GM21526 (cell line): ENCODE measurements at regions not wholly inside any gene's neighbourhood (a gene's known extent, or its start where the extent isn't known, plus 50 kb on each side); places are given as distances from the start of the nearest gene placed in this dataset.
A peak's percentile ranks its signal among the peaks of the same experiment; 100 is the strongest.
"Not testable (repeated sequence)": the region's sequence is repeated elsewhere in the genome, so short reads cannot be mapped to it uniquely, and the experiment has no call there.

Experiments used
- ATAC-seq: cut with Tn5 transposase; IDR thresholded peaks from one replicate; pipeline ENCODE4 v1.9.1; 2021; ENCODE audit warnings: moderate library complexity; ENCODE audit not compliant: unreplicated experiment, low FRiP score

DNA sequence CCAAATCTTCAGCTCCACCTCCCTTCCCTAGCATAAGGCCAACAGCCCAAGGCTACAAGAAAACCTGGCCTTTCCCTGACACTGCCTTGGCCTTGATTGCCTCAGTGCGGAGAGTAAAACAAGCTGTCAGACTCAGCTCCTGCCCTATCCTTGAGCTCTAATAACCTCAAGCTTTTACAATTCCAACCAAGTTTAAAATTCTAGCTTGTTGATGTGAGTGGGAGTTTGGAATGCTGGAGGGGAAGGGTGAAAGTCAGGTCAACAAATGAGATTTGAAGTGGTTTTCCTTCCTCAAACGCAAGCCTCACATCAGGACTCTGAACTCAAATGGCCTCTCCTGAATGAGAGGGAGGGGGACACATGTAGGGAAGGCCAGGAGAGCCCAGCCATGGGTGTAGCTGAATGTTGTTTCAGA, 197.0 kb upstream of the VLDLR start:
- no peak for ATAC-seq

DNA sequence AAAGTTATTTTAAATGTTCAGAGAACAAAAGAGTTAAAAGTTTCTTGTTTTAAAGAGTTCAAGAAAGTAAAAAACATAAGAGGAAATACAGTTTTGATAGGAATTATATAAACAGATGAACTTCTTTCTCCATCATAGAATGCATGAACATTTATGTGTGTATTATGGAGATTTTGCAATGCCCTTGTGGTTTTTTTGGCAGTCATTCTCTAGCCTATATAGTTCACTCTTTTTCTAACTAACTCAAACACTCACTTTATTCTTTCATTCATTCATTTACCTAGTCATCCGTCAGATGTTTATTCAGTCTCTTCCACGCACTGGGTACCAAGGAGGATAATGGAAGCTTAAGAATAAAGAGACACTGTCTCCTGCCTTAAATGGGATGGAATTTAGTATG, 195.9 kb upstream of the VLDLR start:
- no peak for ATAC-seq

DNA sequence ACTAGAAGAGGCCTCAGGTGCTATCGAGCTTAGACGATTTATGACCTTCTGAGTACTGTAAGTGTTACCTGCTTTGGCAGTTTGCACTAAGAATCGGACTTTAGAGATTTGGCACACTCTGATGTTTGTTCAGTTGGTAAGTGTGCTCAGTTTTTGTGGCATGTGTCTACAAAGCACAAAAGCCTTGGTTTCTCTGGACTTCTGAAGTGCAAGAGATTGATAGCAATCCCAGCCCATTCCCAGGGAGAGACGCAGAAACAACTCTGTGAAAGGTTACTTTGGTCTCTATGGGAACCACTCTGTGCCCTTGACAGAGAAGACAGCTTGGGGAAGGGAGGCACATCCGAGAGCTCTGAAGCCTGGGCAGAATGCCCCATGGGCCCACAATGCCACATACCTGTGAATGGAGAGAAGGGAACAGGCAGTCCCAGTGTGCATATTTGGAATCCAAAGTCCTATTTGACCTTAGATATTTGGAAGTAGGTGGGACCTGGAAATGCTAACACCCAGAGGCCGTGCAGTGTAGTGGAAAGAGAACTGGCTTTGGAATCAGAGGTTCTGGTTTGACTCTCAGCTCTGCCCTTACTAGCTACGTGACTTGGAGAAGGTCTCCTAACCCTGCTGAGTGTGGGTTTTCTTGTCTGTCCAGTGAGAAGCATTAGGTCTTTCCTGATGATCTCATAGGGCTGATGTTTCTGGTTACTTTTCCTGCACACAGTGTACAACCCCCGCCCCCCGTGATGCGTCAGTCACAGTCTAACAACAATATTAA, 194.3 kb upstream of the VLDLR start:
- ATAC-seq = no peak

DNA sequence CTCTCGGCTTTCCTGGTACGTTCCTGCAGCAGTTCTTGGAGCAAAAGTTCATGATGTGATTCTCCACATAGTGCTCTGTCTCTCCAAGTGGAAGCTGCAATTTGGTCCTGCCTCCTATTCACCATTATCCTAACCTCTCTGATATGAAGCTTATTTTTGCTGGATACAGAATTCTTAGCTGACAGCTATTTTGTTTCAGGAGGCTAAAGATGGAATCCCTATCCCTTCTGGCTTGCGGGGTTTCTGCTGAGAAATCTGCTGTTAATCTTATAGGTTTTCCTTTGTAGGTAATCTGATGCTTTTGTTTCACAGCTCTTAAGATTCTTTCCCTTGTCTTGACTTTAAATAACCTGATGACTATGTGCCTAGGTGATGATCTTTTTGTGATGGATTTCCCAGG, 181.6 kb upstream of the VLDLR start:
- ATAC-seq = no peak

DNA sequence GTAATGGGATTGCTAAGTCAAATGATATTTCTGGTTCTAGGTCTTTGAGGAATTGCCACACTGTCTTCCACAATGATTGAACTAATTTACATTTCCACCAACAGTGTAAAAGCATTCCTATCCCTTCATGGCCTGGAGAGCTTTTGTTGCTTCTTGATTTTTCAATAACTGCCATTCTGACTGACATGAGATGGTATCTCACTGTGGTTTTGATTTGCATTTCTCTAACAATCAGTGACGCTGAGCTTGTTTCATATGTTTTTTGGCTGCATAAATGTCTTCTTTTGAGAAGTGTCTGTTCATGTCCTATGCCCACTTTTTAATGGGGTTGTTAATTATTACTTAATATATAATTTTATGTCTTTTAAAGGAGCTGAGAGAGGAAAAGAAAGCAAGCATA, 177.7 kb upstream of the VLDLR start:
- ATAC-seq = not testable (repeated sequence)

DNA sequence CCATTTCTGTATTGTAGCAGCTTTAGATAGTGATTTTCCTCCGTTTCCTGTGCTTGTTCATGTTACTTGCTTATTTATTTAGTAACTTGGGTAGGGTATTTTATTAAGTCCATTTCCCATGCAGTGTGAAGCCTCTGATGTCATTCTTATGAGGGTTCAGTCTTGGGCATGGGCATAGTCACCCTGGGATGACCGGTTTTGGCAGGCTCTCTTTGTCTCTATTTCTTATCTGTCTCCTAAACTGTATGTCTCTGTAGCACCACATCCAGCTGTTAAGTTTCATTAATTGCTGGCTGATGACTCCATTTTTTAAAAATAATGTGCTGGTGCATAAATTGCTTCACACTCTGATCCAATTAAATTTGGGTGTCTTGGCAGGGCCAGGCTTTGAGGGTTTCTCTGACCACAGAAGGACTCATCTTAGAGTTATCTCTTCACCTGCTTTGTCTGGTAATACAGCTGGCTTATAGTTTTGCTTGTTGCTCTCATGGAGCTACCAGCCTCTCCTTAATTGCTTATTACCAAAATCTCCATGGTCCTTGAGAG, 173.3 kb upstream of the VLDLR start:
- ATAC-seq = no peak

DNA sequence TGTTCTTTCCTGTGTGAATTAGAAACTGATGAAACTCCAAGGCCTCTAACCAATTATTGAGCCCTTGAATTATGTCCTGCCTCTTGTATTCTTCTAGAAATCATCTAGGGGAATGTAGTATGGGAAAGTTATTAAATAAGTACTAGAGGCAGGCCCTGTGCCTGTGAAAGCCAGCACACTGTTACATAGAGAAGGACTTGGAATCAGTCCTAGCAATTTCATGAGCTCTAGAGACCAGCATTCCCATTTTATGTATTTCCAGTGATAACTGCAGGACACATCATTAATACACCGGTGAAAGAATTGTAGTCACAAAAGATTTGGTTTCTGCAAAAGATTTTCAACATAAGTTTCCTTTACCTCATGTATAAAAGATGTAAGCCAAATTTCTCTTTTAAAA, 168.5 kb upstream of the VLDLR start:
- no peak for ATAC-seq

DNA sequence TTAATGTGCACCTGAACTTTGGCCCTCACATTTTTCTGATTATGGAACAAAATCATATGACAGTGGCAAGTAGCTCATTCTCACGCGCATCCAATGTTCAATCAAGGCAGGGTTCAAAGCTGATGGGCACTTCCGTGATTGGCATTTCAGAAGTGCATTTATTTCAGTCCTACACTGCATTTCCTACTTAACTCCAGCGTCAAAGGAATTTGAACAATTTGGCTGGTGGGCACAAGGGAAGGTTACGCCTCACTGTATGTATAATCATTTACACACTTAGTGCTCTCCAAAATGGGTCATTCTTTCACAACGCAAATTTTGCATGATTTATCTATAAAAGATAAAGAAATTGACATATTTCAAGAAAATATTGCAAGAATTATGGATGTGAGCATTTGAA, 167.9 kb upstream of the VLDLR start:
- ATAC-seq = no peak

DNA sequence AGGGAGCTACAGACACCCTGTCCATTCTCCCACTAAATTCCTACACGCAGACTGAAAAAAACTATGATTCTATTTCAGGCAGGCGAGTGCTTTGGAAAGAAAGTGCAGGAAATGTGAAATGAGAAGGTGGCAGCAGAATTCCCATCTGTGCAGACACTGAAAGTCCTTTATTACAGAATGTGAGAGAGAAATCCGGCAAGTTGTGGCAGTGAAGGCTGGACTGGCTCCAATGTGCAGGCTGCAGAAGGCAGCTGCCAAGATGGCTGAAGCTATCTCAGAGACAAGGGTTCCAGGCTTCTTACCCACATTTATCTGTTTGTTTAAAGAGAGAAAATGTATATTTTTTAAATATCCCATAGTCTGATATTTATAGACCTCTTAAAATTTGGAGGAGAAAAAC, 161.8 kb upstream of the VLDLR start:
- no peak for ATAC-seq

DNA sequence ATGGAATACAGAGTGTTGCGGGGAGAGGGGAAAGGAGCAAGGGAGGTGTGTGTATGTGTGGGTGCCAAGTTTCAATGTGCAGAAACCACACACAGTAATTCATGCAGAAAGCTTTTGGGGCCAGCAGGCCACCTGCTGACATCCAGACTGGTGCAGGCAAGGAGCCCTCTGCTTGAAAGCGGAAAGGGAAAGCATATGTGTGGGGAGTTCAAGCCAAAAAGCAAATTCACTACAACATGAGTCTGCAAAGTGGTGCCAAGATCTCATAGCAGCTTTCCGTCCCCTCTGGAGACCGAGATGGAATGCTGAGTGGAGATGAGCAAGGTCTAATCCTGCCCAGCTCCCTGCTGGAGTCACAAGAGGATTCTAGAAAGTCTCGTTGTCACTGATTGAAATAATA, 159.7 kb upstream of the VLDLR start:
- no peak for ATAC-seq

DNA sequence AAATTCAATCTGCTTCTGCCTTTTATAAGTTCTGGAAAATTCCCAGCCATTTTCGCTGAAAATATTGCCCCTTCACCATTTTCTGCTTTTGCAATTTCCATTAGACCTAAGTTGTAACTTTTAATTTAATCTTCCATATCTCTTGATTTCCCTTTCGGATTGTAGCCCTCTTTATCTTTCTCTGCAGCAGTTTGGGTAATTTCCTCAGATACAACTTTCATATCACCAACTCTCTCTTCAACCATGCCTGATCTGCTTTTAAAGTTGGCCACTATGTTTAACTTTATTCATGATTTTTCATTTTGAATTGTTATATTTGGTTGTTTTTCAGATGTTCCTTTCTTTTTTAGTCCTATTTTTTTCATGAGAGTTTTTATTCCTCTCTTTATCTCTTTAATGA, 157.0 kb upstream of the VLDLR start:
- no peak for ATAC-seq

DNA sequence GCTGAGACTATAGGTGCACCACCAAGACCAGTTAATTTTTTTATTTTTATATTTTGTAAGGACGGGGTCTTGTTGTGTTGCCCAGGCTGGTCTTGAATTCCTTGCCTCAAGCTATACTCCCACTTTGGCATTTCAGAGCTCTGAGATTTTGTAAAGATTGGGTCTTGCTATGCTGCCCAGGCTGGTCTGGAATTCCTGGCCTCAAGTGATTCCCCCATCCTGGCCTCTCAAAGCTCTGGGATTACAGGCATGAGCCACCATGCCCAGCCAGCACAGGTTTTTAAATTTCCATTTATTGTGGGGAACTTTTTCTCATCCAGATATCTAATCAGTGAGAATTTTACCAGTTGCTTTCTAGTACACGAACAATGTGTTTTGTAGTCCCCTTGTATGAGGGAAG, 156.1 kb upstream of the VLDLR start:
- ATAC-seq = no peak

DNA sequence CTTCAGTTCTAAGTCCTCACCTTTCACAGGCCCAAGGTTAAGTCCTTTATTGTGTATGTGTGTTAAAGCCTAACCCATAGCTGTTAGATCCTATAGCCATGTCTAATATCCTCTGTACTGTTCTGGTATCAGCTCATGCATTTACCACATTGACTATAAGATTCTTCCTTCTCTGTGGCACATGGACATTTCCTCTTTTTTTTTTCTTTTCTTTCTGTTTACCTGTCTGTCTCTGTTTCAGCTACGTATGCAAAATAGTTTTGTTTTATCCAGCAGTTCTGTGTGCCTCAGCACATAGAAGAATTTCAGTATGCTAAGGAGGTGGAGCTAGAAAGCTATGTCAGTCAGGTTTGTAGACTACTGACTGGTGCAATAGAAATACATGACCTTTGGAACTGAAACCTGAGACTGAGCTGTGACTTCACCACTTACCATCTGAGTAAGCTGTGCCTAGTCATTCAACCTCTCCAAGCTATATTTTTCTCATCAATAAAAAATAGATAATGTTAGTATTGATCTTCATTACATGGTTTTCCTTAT, 155.6 kb upstream of the VLDLR start:
- peak; percentile 99 for ATAC-seq

DNA sequence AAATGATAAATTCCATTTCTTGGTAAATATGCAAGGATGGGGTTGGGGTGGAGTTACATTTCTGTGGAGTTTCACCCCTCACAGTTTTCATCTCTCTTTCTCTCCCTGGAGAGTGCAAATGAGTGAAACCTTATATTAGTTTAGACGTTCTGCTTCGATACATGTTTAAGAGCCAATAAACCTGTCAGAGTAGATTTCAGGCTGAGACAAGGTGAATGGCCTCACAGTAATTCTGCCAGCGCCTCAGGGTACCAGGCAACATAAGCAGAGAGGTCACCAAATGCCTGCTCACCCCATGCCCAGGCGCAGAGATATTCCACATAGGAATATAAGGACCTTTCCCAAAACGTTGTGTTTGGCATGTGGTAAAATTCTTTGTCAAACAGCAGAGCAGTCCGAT, 154.9 kb upstream of the VLDLR start:
- ATAC-seq = no peak

DNA sequence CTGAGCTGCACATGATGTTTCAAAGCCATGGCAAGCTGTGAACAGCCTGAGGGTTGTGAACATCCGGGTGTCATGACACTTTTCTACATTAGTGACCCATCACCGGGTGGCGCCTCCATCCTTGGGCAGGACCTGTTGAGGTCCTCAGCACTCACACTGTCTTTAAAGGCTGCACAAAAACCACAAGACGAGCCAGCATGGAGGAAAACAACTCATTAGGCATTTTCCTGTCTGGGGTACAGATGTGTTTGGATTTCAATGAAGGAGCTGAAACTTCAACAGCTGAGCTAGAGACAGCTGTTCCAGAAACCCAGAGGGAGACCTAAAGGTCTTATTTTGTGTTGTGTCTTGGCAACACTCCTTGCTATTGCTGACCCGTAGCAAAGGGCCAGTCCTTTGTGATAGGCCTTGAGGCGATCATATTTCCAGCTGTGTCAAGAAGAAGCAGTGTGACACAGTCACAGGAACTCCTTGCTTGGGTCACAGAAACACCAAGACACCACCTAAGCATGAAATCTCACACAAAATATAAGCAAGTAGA, 151.8 kb upstream of the VLDLR start:
- no peak for ATAC-seq

DNA sequence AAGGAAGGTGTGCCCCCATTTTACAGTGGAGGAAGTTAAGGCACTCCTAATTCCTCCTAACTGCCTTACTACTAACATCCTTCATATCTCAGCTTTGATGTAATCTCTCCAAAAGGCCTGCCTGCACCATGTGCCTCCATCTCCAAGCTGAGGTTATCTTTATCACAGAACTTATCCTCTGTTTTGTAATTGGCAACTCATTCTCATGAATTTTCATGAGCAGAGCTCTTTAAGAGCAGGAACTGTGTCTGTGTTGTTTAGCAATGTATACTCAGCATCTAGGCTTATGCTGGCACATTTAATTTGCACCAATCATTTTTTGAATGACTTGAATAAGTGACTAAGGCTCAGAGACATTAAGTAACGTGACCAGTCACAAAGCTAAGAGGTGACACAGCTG, 147.9 kb upstream of the VLDLR start:
- no peak for ATAC-seq

DNA sequence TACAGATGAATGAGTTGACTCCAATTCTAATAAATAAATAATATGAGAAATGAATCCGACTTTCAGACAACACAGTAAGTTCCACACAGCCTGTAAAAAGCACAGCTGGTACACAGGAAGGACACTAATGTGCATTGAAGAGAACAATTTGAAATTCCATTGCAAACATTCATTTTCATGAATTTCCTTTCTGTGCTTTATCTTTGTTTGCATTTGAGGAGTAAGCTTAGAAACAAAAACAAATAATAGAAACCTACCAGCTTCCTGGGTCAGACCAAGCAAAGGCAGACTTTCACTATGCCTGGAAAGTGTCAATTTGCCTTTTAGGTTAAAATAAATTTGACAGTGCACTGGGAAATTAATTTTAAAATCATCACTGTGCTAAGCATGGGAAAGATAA, 143.8 kb upstream of the VLDLR start:
- ATAC-seq = no peak

DNA sequence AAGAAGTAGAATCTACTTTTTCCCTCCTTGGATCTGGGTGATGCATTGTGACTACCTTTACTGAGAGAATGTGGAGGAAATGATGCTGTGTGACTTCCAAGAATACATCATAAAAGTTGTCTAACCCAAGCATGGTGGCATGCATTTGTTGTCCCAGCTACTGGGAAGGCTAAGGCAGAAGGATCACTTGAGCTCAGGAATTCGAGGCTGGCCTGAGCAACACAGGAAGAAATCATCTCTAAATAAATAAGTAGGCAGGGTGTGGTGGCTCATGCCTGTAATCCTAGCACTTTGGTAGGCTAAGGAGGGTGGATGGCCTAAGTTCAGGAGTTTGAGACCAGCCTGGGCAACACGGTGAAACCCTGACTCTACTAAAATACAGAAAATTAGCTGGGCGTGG, 143.2 kb upstream of the VLDLR start:
- no peak for ATAC-seq

DNA sequence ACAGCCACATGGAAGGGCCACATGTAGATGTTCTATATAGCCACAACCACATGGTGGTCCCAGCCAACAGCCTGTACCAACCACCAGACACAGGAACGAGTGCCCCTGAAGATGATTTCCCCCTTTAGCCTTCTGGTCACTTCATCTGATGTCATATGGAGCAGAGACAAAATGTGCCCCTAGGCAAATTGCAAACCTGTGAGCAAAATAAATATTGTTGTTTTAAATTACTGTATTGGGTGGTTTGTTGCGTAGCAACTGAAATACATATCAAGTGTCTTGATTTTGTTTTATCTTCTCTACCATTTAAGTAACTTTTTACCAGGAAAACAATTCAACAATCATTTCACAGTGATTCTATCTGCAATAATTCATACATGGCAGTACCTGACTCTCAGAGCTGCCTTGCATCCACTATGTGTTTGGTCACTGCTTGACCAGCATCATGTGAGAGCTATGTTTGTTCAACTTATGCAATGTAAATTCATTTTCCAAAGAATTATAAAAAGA, 142.5 kb upstream of the VLDLR start:
- no peak for ATAC-seq

DNA sequence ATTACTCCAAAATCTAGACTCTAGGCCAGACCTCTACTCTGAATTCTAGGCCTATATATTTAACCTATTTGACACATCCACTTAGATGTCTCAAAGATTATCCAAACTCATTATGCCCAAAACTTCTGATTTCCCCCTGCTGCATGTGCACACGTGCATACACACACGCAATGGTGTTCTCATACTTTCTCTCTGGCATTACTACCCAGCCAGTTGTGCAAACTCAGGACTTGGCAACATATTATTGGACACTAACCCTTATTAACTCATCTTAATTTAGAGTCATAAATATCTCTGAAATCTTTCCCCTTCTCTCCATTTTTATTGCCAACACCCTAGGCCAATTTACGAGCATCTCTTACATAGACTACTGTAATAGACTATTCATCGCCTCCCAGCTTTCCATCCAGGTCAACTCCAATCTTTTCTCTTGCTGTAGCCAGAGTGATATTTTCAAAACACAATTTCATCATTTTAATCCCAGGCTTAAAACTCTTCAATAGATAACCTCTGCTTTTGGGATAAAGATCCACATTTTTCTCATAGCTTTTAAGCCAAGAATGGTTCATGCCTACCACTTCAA, 141.2 kb upstream of the VLDLR start:
- ATAC-seq = no peak

DNA sequence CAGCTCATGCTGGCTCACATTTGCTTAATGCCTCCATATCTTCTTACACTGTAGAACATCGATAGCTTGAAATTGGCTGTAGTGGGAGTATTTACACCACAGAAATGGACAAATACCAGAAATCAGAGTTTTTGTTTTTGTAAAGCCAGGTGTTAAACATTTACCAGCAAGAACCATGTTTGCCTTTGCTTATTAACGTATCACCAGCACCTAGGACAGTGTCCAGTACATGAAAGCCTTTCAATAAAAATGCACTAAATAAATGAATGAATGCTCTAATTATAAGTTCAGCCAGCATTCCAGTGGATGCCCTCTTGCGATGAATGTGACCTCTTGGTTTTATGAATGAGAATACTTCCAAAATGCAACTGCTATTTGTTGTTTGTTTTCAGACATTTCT, 140.4 kb upstream of the VLDLR start:
- ATAC-seq = no peak

DNA sequence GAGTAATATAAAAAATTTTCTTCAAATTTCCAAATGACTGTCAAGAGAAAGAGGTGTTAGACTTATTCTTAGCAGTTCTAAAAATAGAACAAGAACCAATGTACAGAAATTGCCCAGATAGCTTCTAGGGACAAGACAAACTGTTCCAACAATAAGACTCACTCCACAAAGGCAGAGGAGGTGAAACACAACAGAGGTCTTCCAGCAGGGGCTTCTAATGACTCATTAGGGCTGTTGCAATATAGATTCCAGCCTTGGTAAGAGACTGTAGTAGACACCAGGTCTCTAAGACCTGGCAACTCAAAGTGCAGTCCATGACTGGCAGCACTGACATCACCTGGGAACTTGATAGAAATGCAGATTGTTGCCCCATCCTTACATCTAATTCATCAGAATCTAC, 134.6 kb upstream of the VLDLR start:
- ATAC-seq = no peak
